ENCODE measurements at regions not wholly inside any gene's neighbourhood (a gene's known extent, or its start where the extent isn't known, plus 50 kb on each side); places are given as distances from the start of the nearest gene placed in this dataset.

DNA sequence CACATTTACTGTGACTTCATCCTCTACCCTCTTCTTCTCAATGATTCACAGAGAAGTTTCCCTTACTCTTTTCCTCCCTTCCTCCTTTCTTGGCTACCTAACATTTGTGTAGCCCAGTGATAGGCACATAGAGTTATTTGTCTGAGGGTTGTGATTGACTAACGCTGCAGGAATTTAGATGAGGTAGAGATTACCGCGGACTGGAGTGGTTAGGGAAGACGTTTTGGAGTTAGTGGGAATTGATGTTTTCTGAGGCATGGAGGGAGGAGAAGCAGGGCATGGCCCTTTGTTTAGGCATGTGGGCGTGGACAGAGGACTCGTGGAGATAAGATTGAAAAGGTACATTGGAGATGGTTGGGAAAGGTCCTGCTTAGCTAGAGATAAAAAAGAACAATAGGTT lies 246.7 kb downstream of the GPAT3 start:
- Histone ChIP-seq H3K27me3 (ENCODE audit: insufficient read depth in 3 of 3, low read length in 2 of 3) (no peaks in the 10 kb centered on the region), H3K4me3 (no peak overlapping the region), H3K4me1 (no peaks in the 10 kb centered on the region), H3K9me3 (no peaks in the 10 kb centered on the region), H3K36me3 (ENCODE audit: insufficient read depth in 1 of 2, low read depth in 1 of 2) (no peaks in the 10 kb centered on the region), H3K27ac (no peak overlapping the region)
- 86 to 89% (median 88%) methylated on average over 6 of the region's 6 CpGs for WGBS, 3 donors
- no peak for ATAC-seq
- TF ChIP-seq, protein P1, sequence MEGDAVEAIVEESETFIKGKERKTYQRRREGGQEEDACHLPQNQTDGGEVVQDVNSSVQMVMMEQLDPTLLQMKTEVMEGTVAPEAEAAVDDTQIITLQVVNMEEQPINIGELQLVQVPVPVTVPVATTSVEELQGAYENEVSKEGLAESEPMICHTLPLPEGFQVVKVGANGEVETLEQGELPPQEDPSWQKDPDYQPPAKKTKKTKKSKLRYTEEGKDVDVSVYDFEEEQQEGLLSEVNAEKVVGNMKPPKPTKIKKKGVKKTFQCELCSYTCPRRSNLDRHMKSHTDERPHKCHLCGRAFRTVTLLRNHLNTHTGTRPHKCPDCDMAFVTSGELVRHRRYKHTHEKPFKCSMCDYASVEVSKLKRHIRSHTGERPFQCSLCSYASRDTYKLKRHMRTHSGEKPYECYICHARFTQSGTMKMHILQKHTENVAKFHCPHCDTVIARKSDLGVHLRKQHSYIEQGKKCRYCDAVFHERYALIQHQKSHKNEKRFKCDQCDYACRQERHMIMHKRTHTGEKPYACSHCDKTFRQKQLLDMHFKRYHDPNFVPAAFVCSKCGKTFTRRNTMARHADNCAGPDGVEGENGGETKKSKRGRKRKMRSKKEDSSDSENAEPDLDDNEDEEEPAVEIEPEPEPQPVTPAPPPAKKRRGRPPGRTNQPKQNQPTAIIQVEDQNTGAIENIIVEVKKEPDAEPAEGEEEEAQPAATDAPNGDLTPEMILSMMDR (IDR thresholded peaks at IDR 0.05) = no peak
- intact Hi-C loops (cut with DNase I) = no loop called here
- DNase-seq = no peak

DNA sequence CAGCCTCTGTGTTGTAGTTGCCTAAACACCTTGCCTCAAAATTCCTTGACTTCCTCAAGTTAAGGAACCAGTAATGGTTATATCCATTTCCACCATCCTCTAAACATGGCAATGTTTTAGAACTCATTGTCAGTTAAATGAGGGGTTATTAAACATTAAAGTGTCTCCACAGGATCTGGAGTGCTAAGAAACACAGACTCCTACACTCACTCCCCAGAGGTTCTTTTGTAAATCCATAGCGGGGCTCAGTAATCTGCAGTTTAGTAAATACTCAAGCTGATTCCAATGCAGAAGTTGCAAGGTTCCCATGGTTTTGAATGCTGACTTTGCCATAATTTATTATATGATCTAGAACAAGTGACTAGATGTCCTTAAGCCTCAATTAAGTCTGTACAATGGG lies 245.5 kb downstream of the GPAT3 start:
- Histone ChIP-seq H3K27me3 (ENCODE audit: insufficient read depth in 3 of 3, low read length in 2 of 3) (no peaks in the 10 kb centered on the region), H3K4me3 (no peak overlapping the region), H3K9me3 (no peaks in the 10 kb centered on the region), H3K36me3 (ENCODE audit: insufficient read depth in 1 of 2, low read depth in 1 of 2) (no peaks in the 10 kb centered on the region), H3K27ac (no peak overlapping the region), H3K4me1 (no peaks in the 10 kb centered on the region)
- TF ChIP-seq, protein P1 (IDR thresholded peaks at IDR 0.05) = no peak
- no peak for DNase-seq
- WGBS, 3 donors = 88 to 97% (median 93%) methylated on average over 1 of the region's 1 CpG
- ATAC-seq = no peak
- intact Hi-C loops (cut with DNase I) = no loop called here

DNA sequence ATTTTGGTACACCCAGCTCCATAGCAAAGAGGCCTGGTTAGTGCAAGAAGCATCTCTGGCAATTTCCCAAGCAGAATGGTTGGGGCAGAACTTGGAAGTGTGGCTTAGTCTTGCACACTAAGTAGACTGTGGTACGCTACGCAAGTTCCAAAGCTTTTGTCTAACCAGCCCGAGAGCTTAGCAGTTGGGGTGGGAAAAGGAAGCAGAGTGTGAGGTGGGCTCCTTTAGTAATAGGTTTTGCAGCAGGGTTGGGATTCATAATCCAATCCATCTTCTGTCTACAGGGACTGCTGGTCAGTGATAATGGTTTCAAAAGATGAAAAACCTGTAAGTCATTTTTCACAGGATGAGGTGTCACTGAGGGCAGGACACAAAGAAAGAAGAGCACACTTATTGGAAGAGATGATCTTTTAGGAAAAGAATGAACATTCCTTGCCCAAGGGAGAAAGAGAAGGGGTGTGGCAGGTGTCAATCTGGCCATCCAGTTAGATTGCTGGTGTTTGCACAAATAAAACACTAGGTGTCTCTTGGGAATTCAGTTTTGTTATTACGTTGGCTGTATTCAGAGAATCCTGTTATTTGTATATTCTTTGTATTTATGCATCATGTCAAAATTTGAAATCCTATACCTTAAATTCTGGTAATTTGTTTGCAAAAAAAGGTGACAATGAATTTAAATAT lies 244.3 kb downstream of the GPAT3 start:
- H3K27me3 ChIP-seq (ENCODE audit: insufficient read depth in 3 of 3, low read length in 2 of 3) = no peaks in the 10 kb centered on the region
- DNase-seq (no peak), ATAC-seq (no peak)
- H3K4me3 ChIP-seq = no peak overlapping the region
- H3K27ac ChIP-seq = no peak overlapping the region
- intact Hi-C loops (cut with DNase I) = no loop called here
- TF ChIP-seq, protein P1 (IDR thresholded peaks at IDR 0.05) = no peak
- H3K36me3 ChIP-seq (ENCODE audit: insufficient read depth in 1 of 2, low read depth in 1 of 2) = no peaks in the 10 kb centered on the region
- no peaks in the 10 kb centered on the region for H3K4me1 ChIP-seq
- no peaks in the 10 kb centered on the region for H3K9me3 ChIP-seq
- WGBS, 3 donors = 86 to 89% (median 88%) methylated on average over 4 of the region's 4 CpGs

DNA sequence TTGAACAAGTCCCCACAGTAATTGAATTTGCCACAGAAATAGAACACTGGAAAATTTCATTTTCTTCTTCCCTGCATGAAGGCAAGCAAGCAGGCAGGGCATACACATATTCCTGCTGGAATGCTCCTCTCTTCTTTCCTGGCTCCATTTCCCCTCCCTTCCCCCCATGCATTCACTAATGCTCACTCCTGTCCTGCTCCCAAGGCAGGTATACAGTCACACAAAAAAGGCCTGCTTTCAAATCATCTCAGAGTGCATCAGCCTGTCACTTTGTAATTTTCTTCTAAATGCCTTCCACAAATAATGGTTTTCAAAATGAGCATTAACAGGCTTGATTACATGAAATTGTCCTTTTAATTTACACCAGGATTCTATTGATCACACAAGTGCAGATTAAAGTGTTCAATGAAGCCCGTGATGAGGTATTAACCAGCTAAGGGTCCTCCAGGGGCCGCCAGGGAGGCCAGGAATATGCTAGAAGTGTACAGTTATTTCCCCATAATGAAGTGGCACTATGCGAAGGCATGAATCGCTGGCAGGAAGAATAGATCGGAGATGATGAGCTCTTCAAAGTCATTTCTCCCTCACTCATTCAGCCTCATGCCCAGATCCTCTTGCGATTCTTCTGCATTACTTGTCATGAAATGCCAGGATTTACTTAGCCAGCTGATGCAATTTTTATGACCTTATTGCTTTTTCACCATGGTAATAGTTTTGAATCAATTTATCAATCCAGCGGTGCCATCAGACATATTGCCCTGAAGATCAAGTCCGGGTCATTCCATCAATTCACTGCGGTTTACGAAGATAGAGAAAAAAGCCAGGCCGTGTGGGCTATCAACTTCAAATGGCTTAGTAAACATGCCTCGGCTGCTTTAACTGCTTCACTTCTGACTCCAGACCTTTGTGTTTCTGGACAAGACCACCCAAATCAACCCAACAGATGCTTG lies 243.5 kb downstream of the GPAT3 start:
- Histone ChIP-seq H3K4me3 (no peak overlapping the region), H3K27me3 (ENCODE audit: insufficient read depth in 3 of 3, low read length in 2 of 3) (no peaks in the 10 kb centered on the region), H3K36me3 (ENCODE audit: insufficient read depth in 1 of 2, low read depth in 1 of 2) (no peaks in the 10 kb centered on the region), H3K27ac (no peak overlapping the region), H3K4me1 (no peaks in the 10 kb centered on the region), H3K9me3 (no peaks in the 10 kb centered on the region)
- WGBS, 3 donors = 76 to 77% (median 77%) methylated on average over 12 of the region's 12 CpGs
- ATAC-seq = no peak
- intact Hi-C loops (cut with DNase I) = loop anchor here in 1 of 2 donors (10.0 kb wide), 1 partner anchor 725 kb away; no protein-coding TSS in a partner anchor
- TF ChIP-seq, protein P1 (IDR thresholded peaks at IDR 0.05) = no peak
- DNase-seq = no peak

Measured in psoas muscle (tissue), 7 donors.